GM19463 (cell line): ENCODE measurements at regions not wholly inside any gene's neighbourhood (a gene's known extent, or its start where the extent isn't known, plus 50 kb on each side); places are given as distances from the start of the nearest gene placed in this dataset.
"Not testable (repeated sequence)": the region's sequence is repeated elsewhere in the genome, so short reads cannot be mapped to it uniquely, and the experiment has no call there.

ENCODE experiments used
- ATAC-seq: cut with Tn5 transposase; IDR thresholded peaks from one replicate; pipeline ENCODE4 v1.9.1; 2021; ENCODE audit warnings: mild to moderate bottlenecking, moderate library complexity; ENCODE audit not compliant: unreplicated experiment

- no peak for ATAC-seq
Measured at GRCh38 chr2:19207452-19207851, 151.0 kb downstream of the OSR1 start.

DNA sequence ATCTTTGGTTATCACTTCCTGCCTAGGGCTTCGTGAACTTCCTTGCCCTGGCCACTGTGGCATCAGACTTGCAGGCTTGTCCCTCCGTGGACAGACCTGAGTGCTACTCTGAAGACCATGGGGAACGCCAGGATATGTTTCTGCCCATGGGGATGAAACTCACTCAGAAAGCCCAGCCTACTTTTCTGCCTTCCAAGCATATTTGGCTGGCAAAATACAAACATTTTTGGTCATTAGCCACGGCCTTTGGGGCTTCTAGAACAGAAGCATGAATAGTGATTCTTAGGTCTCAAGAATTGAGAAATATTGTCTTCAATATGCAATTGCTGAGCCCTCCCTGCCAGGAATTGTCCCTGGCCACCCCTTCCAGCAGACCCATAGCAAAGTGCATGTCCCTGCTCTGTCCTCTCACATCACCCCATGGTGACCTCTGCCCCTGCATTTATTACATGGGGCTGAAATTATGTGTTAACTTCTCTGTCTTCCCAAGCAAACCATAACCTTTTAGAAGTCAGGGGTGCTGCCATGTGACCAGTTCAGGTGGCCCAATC lies 152.4 kb downstream of the OSR1 start:
- ATAC-seq: no peak

- no peak for ATAC-seq
Measured at GRCh38 chr2:19203866-19204265, 154.6 kb downstream of the OSR1 start.

GRCh38 chr2:19201911-19202462 lies 156.4 kb downstream of the OSR1 start:
- ATAC-seq: no peak

- ATAC-seq: no peak
Measured at GRCh38 chr2:19198381-19198780, 160.0 kb downstream of the OSR1 start.

- ATAC-seq: no peak
Measured at GRCh38 chr2:19195661-19196060, 162.8 kb downstream of the OSR1 start.

GRCh38 chr2:19189391-19189790 lies 169.0 kb downstream of the OSR1 start:
- no peak for ATAC-seq

DNA sequence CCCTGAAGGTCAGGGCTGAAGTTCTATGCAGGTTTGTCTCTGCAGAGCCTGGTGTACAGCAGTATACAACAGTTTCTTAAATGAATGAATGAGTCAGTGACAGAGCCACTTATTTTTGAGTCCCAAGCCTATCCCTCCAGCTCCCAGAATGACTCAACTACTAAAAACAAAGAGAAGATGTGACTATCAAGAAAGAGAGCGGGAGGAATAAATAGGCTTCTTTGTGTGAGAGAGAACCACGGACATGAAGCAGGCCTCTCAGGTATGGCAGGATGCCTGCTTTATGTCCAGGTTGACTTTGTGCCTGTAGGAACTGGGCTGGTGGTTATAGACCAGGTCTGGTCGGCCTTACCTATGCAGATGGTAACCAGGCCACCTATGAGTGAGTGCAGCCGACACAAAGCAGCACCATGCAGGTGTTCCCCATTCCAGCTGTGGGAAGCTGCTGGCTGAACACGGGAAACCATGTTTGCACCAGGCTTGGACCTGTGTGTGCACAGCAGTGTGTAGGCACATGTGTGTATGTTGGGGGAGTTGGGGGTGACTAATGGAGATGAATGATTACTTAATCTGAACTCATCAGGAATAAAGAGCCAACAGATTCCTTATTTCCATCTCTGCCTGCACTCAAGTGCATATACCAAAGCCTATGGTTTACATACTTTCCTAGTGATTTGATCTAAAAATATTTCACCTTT lies 171.0 kb downstream of the OSR1 start:
- ATAC-seq: no peak

- ATAC-seq: no peak
Measured at GRCh38 chr2:19185086-19185485, 173.3 kb downstream of the OSR1 start.

GRCh38 chr2:19178175-19178574 lies 180.2 kb downstream of the OSR1 start:
- ATAC-seq: no peak

GRCh38 chr2:19176977-19177376 lies 181.4 kb downstream of the OSR1 start:
- no peak for ATAC-seq

DNA sequence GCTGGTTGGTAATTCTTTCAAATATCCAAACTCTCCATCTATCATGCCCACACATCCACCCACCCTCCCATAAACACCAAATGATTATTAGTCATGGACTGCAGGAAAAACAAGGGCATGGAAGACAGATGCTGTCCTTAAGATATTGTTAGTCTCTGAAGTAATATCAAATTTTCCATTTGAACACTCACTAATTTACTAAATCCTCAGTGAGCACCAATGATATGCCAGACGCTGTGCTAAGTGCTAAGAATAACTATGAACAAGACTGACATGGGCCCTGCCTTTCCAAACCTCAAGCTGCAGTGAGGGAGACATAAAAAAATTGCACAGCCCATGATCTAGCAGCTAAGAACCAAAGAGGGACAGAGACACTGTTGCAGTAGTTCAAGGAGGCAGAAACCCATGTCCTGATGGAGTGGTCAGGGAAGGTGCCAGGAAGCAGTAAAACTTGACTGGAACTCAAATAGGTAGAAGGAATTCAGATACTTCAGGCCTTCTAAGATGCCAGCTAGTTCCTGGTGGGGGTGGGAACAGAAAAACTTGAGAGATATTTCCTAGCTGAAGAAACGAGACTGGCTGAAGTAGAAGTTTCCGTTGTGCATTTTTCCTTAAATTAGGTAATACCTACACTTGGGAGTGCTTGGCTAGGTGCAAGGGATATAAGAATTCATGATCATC lies 182.1 kb downstream of the OSR1 start:
- no peak for ATAC-seq

DNA sequence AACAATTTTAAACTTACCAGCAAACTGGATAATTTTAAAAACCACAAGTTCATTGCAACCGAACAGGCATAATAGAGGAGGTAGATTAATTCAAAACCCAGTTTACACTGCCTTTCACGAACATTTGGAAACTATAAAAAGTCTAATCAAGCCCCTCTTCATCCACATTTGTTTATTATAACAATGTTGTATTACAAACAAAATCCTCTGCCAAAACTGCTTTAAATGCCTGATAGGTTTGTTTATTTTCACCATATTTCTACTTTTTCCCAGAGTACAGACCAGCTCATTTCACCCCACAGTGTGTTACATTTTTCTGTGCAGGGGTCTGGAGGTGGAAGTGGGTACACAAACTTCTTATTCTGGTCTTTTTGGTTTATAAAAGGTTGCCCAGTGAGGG lies 184.2 kb downstream of the OSR1 start:
- no peak for ATAC-seq

DNA sequence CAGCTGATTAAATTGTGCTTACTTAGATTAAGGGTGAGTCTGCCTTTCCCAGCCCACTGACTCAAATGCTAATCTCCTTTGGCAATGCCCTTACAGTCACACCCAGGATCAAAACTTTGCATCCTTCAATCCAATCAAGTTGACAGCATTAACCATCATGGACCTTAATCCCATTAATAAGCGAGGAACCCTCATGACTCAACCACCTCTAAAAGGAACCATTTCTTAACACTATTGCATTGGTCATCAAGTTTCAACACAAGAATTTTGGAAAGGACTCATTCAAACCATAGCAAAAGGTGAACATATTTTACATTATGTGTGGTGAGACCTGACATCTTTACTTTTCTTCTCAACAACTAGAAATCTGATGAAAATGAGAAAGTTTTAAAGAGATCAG lies 187.0 kb downstream of the OSR1 start:
- no peak for ATAC-seq

GRCh38 chr2:19169134-19169768 lies 189.2 kb downstream of the OSR1 start:
- ATAC-seq: no peak

DNA sequence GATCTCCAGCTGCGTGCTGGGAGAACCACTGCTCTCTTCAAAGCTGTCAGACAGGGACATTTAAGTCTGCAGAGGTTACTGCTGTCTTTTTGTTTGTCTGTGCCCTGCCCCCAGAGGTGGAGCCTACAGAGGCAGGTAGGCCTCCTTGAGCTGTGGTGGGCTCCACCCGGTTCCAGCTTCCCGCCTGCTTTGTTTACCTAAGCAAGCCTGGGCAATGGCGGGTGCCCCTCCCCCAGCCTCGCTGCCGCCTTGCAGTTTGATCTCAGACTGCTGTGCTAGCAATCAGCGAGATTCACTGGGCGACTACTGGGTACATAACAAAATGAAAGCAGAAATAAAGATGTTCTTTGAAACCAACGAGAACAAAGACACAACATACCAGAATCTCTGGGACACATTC lies 194.3 kb downstream of the OSR1 start:
- ATAC-seq: not testable (repeated sequence)

- no peak for ATAC-seq
Measured at GRCh38 chr2:19158896-19159295, 199.5 kb downstream of the OSR1 start.

- no peak for ATAC-seq
Measured at GRCh38 chr2:19158211-19158610, 200.2 kb downstream of the OSR1 start.

DNA sequence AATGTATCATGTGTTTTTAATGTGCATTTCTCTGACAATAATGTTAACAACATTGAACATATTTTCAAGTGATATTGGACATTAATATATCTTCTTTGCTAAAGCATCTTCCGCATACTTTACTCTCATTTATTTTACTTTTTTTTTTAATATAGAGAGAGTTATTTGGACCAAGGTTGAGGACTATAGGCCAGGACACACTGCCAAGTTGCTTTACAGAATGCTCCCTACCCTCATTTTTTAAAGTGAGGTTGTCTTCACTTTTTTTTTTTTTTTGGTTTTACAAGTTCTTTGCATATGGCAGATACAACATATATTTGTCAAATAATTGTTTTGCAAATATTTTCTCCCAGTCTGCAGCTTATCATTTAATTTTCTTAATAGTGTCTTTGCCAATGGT lies 201.8 kb downstream of the OSR1 start:
- no peak for ATAC-seq

GRCh38 chr2:19150726-19151125 lies 207.7 kb downstream of the OSR1 start:
- no peak for ATAC-seq

DNA sequence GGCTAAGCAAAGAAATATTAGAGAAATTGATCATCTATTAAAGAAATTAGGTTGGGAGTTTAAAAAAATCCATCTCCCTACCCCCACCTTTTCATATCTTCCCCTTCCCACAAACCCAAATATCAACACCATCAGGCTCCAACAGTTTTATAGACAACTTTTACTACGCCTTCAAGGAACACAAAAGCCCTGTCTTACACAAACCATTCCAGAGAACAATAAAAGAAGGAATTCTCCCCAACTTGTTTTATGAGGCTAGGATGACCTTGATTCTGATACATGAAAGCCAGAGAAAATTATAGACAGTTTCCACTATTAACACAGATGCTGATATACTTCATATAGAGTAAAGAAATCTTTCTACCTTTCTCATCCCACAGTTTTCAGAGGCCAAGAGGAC lies 211.6 kb downstream of the OSR1 start:
- no peak for ATAC-seq
